Activated T-helper 2 cell treated with anti-CD3 and anti-CD28 coated beads, Interferon-gamma antibody, Interleukin-2, Interleukin-4, amounts not matched to agents 10 μg/mL and 5 μg/mL and 100 μg/mL, durations not matched to agents 14 hours and 24 hours and 36 hours (primary cell): ENCODE measurements at regions not wholly inside any gene's neighbourhood (a gene's known extent, or its start where the extent isn't known, plus 50 kb on each side); places are given as distances from the start of the nearest gene placed in this dataset.

ENCODE experiments used
- DNase-seq: peaks from one replicate; pipeline ENCODE4 v3.0.0; 2021; ENCODE audit warnings: low spot score
- H3K27ac Mint-ChIP-seq: one replicate; pipeline ENCODE4 v1.8.0; 2021; ENCODE audit warnings: mixed read lengths
- H3K27me3 Mint-ChIP-seq: one replicate; pipeline ENCODE4 v1.8.0; 2021; ENCODE audit warnings: low read depth, mixed read lengths
- H3K36me3 Mint-ChIP-seq: one replicate; pipeline ENCODE4 v1.8.0; 2021; ENCODE audit warnings: low read depth, mixed read lengths
- H3K4me1 Mint-ChIP-seq: one replicate; pipeline ENCODE4 v1.8.0; 2021; ENCODE audit warnings: low read depth, mixed read lengths
- H3K4me3 Mint-ChIP-seq: one replicate; pipeline ENCODE4 v1.8.0; 2021; ENCODE audit warnings: low read depth, mild to moderate bottlenecking, moderate library complexity, mixed read lengths
- H3K9me3 Mint-ChIP-seq: one replicate; pipeline ENCODE4 v1.8.0; 2021; ENCODE audit warnings: mixed read lengths
- intact Hi-C: fragments of 100-400 bp; cut with micrococcal nuclease; formaldehyde crosslinking; loops from one replicate; pipeline ENCODE4 v1.15.1; 2023

DNA sequence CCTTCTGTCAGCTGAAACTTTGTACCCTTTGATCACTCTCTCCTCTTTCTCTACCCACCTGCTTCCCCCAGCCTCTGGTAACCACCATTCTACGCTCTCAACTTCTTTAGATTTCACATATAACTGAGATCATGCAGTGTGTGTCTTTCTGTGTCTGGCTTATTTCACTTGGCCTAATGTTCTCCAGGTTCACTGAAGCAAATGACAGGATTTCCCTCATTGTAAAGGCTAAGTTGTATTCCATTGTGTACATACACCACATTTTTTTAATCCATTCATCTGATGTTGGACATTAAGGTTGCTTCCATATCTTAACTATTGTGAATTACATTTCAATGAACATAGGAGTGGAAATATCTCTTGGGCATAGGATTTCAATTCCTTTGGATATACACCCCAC is 207.6 kb downstream of the MIAT start:
- intact Hi-C loops = no loop called here
- Mint-ChIP-seq H3K36me3 (no peaks in the 10 kb centered on the region), H3K4me3 (no peak overlapping the region), H3K9me3 (no peaks in the 10 kb centered on the region), H3K27ac (no peak overlapping the region), H3K4me1 (no peaks in the 10 kb centered on the region), H3K27me3 (no peaks in the 10 kb centered on the region)
- DNase-seq = no peak

- H3K27ac Mint-ChIP-seq = no peak overlapping the region
- H3K27me3 Mint-ChIP-seq = no peaks in the 10 kb centered on the region
- no peaks in the 10 kb centered on the region for H3K4me1 Mint-ChIP-seq
- H3K36me3 Mint-ChIP-seq = no peaks in the 10 kb centered on the region
- DNase-seq = no peak
- no peaks in the 10 kb centered on the region for H3K9me3 Mint-ChIP-seq
- intact Hi-C loops = no loop called here
- no peak overlapping the region for H3K4me3 Mint-ChIP-seq
Measured at GRCh38 chr22:26883393-26883792, 226.0 kb downstream of the MIAT start.

GRCh38 chr22:26884921-26885320 is 227.5 kb downstream of the MIAT start:
- Mint-ChIP-seq H3K4me1 (no peaks in the 10 kb centered on the region), H3K4me3 (no peak overlapping the region), H3K36me3 (no peaks in the 10 kb centered on the region), H3K9me3 (no peaks in the 10 kb centered on the region), H3K27me3 (no peaks in the 10 kb centered on the region), H3K27ac (no peak overlapping the region)
- DNase-seq = no peak
- intact Hi-C loops = no loop called here

DNA sequence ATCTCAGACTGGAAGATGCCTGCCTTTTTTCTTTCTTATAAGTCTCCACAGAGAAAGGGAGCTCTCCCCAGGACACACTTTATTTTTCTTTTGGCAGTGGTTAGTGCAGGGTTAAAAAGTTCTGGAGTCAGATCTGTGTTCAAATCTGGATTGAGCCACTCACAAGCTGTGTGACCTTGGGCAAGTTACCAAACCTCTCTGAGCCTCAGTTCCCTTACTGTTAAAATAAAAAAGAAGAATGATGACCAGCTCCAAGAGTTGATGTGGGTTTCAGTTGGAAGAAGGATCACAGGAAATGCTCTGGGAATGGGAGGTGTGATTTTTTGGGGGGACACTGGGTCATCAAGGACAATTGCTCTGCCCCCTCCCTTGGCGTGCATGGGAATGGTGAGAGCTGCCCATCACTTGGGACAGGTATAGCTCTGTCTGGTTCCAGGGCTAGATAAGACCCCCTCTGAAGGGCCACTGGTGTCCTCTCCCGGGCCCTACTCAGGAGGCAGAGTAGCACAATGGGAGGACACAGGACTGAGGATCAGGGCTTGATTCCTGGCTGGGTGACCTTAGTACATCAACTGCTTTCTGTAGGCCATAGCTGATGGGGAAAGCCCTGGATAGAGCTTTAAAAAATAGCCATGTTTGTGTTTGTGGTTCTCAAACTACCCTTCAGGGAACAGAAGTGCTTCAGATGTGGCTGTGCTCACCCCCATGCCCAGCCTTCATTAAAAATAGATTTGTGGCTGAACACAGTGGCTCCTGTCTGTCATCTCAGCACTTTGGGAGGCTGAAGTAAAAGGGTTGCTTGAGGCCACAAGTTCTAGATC is 228.3 kb downstream of the MIAT start:
- Mint-ChIP-seq H3K27me3 (no peaks in the 10 kb centered on the region), H3K27ac (no peak overlapping the region), H3K36me3 (no peaks in the 10 kb centered on the region), H3K9me3 (no peaks in the 10 kb centered on the region), H3K4me1 (no peaks in the 10 kb centered on the region), H3K4me3 (no peak overlapping the region)
- intact Hi-C loops = no loop called here
- DNase-seq = no peak

GRCh38 chr22:26887456-26887855 is 230.1 kb downstream of the MIAT start:
- DNase-seq = no peak
- H3K36me3 Mint-ChIP-seq = no peaks in the 10 kb centered on the region
- no peaks in the 10 kb centered on the region for H3K9me3 Mint-ChIP-seq
- intact Hi-C loops = no loop called here
- H3K27me3 Mint-ChIP-seq = no peaks in the 10 kb centered on the region
- no peaks in the 10 kb centered on the region for H3K4me1 Mint-ChIP-seq
- no peak overlapping the region for H3K27ac Mint-ChIP-seq
- H3K4me3 Mint-ChIP-seq = no peak overlapping the region

- Mint-ChIP-seq H3K36me3 (no peaks in the 10 kb centered on the region), H3K4me1 (no peaks in the 10 kb centered on the region), H3K4me3 (no peak overlapping the region), H3K27me3 (no peaks in the 10 kb centered on the region), H3K27ac (no peak overlapping the region), H3K9me3 (no peaks in the 10 kb centered on the region)
- DNase-seq = no peak
- intact Hi-C loops = no loop called here
Measured at GRCh38 chr22:26887916-26888315, 230.5 kb downstream of the MIAT start.

- intact Hi-C loops = no loop called here
- no peaks in the 10 kb centered on the region for H3K4me1 Mint-ChIP-seq
- H3K27me3 Mint-ChIP-seq = no peaks in the 10 kb centered on the region
- H3K36me3 Mint-ChIP-seq = no peaks in the 10 kb centered on the region
- no peaks in the 10 kb centered on the region for H3K9me3 Mint-ChIP-seq
- H3K4me3 Mint-ChIP-seq = no peak overlapping the region
- DNase-seq = no peak
- no peak overlapping the region for H3K27ac Mint-ChIP-seq
Measured at GRCh38 chr22:26888887-26889286, 231.5 kb downstream of the MIAT start.

DNA sequence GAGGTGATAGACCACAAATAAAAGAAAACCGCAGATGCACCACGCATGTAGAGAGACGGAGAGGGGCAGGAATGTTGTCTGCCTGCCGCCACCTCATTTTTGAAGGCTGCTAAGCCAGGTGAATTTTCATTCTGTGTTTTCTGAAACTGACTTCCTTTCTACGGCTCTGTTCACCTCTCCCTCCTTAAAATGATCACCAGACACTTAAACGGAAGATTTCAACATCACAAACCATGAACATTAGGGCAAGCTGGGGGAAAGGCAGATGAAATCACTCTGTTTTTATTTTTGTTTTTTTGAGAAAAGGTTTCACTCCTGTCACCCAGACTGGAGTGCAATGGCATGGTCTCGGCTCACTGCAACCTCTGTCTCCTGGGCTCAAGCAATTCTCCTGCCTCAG is 232.4 kb downstream of the MIAT start:
- no peak for DNase-seq
- Mint-ChIP-seq H3K27me3 (no peaks in the 10 kb centered on the region), H3K36me3 (no peaks in the 10 kb centered on the region), H3K4me1 (peaks cover 5% of the 10 kb centered on the region), H3K9me3 (no peaks in the 10 kb centered on the region), H3K27ac (no peak overlapping the region), H3K4me3 (no peak overlapping the region)
- intact Hi-C loops = no loop called here

DNA sequence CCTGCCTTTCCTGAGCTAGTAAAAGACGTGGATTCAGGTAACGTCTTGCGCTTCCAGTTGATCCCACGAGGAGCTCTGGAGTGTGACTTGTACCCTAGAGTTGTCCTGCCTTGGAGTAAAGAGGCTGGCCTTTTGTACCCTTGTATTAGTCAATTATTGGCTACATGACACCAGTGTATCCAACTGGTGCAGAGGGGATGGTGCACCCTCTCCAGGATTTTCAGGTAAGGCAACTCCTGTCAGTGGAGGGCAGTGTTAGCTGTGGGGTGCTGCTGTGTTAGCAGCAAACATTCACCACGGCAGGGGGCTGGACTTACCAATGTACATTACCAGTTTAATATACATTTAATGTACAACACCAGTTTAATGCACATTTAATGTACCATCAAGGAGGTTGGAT is 233.5 kb downstream of the MIAT start:
- no peaks in the 10 kb centered on the region for H3K36me3 Mint-ChIP-seq
- H3K4me1 Mint-ChIP-seq = peaks cover 7% of the 10 kb centered on the region
- H3K9me3 Mint-ChIP-seq = no peaks in the 10 kb centered on the region
- H3K27me3 Mint-ChIP-seq = no peaks in the 10 kb centered on the region
- H3K4me3 Mint-ChIP-seq = no peak overlapping the region
- DNase-seq = no peak
- H3K27ac Mint-ChIP-seq = no peak overlapping the region
- intact Hi-C loops = no loop called here

DNA sequence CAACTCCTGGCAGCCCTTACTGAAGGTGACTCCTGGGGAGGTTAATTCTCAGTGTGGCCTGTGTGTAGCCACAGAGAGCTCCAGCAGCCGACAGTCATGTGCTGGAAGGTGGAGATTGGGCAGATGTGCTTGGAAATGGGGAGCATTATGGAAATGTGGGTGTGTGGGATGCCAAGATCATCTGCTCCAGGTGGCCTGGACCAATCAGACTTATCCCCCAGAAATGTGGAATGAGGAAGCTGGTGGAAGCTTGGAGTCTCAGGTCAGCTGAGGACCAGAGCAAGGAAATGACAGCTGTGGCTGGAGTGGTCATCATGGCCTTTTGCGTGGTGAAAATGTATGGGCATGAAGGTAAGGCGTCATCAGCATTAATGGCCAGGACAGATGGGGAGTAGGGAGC is 234.0 kb downstream of the MIAT start:
- H3K4me3 Mint-ChIP-seq = no peak overlapping the region
- intact Hi-C loops = no loop called here
- no peaks in the 10 kb centered on the region for H3K27me3 Mint-ChIP-seq
- peaks cover 7% of the 10 kb centered on the region for H3K4me1 Mint-ChIP-seq
- H3K27ac Mint-ChIP-seq = no peak overlapping the region
- H3K9me3 Mint-ChIP-seq = no peaks in the 10 kb centered on the region
- no peak for DNase-seq
- no peaks in the 10 kb centered on the region for H3K36me3 Mint-ChIP-seq

GRCh38 chr22:26892166-26893041 is 235.0 kb downstream of the MIAT start:
- H3K4me1 Mint-ChIP-seq = peaks cover 7% of the 10 kb centered on the region
- H3K36me3 Mint-ChIP-seq = no peaks in the 10 kb centered on the region
- no peaks in the 10 kb centered on the region for H3K27me3 Mint-ChIP-seq
- H3K27ac Mint-ChIP-seq = no peak overlapping the region
- intact Hi-C loops = no loop called here
- no peak overlapping the region for H3K4me3 Mint-ChIP-seq
- no peaks in the 10 kb centered on the region for H3K9me3 Mint-ChIP-seq
- DNase-seq = no peak

- Mint-ChIP-seq H3K27ac (no peak overlapping the region), H3K36me3 (no peaks in the 10 kb centered on the region), H3K4me1 (peaks cover 7% of the 10 kb centered on the region), H3K4me3 (no peak overlapping the region), H3K27me3 (peaks cover 2% of the 10 kb centered on the region), H3K9me3 (no peaks in the 10 kb centered on the region)
- intact Hi-C loops = no loop called here
- DNase-seq = no peak
Measured at GRCh38 chr22:26893173-26894110, 236.1 kb downstream of the MIAT start.
